ENCODE measurements at regions not wholly inside any gene's neighbourhood (a gene's known extent, or its start where the extent isn't known, plus 50 kb on each side); places are given as distances from the start of the nearest gene placed in this dataset.

DNA sequence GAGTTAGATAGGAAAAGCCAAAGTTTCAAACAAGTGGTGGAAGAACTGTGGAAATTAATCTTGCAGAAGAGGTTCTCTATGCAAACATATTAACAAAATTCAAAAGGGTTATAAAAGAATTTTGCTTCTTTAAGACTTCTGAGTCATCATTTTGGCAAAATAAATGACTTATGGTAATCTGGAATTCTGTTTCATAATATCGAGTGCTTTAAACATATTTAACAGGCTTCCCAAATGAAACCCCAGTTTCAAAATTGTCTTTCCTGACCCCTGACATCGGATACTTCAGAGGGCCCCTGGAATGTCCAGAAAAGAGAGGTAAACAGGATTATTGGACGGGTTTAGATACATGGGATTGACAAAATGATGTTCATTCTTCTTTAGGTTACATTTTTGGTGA lies 444.6 kb downstream of the HTR7 start:
- ATAC-seq (no peak), FAIRE-seq (no peak), DNase-seq (no peak)
- H3K4me1 ChIP-seq = no peaks in the 10 kb centered on the region
- H3K27ac ChIP-seq = no peak overlapping the region
- H3K27me3 ChIP-seq = no peaks in the 10 kb centered on the region
- intact Hi-C loops (cut with DNase I) = no loop called here
- no peak overlapping the region for H3K4me3 ChIP-seq
- H3K9me3 ChIP-seq = no peaks in the 10 kb centered on the region
- no peaks in the 10 kb centered on the region for H3K36me3 ChIP-seq
- TF ChIP-seq, protein P1, sequence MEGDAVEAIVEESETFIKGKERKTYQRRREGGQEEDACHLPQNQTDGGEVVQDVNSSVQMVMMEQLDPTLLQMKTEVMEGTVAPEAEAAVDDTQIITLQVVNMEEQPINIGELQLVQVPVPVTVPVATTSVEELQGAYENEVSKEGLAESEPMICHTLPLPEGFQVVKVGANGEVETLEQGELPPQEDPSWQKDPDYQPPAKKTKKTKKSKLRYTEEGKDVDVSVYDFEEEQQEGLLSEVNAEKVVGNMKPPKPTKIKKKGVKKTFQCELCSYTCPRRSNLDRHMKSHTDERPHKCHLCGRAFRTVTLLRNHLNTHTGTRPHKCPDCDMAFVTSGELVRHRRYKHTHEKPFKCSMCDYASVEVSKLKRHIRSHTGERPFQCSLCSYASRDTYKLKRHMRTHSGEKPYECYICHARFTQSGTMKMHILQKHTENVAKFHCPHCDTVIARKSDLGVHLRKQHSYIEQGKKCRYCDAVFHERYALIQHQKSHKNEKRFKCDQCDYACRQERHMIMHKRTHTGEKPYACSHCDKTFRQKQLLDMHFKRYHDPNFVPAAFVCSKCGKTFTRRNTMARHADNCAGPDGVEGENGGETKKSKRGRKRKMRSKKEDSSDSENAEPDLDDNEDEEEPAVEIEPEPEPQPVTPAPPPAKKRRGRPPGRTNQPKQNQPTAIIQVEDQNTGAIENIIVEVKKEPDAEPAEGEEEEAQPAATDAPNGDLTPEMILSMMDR (IDR thresholded peaks at IDR 0.05) = no peak
- 42 to 47% methylated on average over 3 of the region's 3 CpGs for WGBS, 2 donors

DNA sequence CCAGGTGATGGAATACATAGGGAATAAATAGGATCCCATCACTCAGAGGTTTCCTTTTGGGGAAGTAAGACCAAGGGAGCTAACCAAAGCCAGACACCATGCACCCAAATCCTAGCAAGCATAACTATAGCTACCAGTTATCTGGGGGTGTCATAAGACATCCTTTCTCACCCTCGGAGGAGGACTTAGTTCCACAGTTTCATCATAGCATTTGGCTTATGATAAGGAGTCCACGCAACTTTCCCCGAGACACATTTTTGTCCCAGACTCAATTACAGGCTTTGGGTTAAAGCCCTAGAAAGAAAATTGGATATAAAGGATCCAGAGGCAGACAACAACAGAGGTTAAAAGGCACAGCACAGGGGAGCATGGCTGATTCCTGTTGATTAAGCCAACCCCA lies 442.9 kb downstream of the HTR7 start:
- Histone ChIP-seq H3K4me3 (no peak overlapping the region), H3K27ac (no peak overlapping the region), H3K9me3 (no peaks in the 10 kb centered on the region), H3K4me1 (no peaks in the 10 kb centered on the region), H3K36me3 (no peaks in the 10 kb centered on the region), H3K27me3 (no peaks in the 10 kb centered on the region)
- FAIRE-seq = no peak
- intact Hi-C loops (cut with DNase I) = no loop called here
- WGBS, 2 donors = 75 to 82% methylated on average over 3 of the region's 3 CpGs
- ATAC-seq = no peak
- TF ChIP-seq, protein P1 (IDR thresholded peaks at IDR 0.05) = no peak
- DNase-seq = no peak

DNA sequence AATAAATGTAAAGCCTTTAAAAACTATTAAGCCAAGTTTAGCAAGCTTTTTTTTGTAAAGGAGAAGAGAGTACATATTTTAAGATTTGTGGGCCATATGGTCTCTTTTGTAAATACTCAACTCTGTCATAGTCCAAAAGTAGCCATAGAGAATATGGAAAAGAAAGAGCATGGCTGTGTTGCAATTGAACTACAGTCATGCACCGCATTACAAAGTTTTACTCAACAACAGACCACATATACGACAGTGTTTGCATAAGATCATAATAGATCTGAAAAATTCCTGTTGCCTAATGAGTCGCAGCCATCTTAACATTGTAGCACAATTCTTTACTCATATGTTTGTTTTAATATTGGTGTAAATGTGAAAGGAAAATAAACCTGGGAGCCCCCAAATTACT lies 440.8 kb downstream of the HTR7 start:
- H3K9me3 ChIP-seq = no peaks in the 10 kb centered on the region
- intact Hi-C loops (cut with DNase I) = no loop called here
- 36 to 39% methylated on average over 3 of the region's 3 CpGs for WGBS, 2 donors
- DNase-seq (no peak), FAIRE-seq (no peak), ATAC-seq (no peak)
- H3K27me3 ChIP-seq = no peaks in the 10 kb centered on the region
- no peak overlapping the region for H3K27ac ChIP-seq
- no peaks in the 10 kb centered on the region for H3K36me3 ChIP-seq
- no peaks in the 10 kb centered on the region for H3K4me1 ChIP-seq
- TF ChIP-seq, protein P1 (IDR thresholded peaks at IDR 0.05) = no peak
- H3K4me3 ChIP-seq = no peak overlapping the region

DNA sequence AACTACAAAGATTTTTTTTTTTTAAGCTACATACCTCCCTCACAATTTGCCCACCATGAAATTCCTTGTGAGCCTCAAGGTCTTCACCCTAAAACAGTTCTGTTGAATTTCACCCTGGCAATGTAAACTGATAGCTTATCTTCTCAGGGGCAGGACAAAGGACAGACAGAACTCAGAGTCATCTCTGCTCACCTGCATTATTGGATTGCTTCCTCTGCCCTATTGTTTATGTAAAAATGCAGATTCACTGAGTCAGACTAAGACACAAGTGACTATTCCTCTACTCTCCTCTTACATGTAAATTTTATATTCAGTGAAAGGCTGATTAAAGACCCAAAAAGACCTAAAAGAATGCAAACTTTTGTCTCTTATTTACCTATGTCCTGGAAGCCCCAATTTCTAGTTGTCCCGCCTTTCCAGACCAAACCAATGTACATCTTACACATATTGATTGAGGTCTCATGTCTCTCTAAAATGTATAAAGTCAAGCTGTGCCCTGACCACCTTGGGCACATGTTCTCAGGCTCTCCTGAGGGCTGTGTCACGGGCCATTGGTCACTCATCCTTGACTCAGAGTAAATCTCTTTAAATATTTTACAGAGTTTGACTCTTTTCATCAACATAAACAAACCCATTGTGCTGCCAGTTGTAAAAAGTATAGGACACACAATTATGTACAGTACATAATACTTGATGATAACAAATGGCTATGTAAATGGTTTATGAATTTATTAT lies 440.2 kb downstream of the HTR7 start:
- WGBS, 2 donors = 63 to 69% methylated on average over 2 of the region's 2 CpGs
- Histone ChIP-seq H3K4me1 (no peaks in the 10 kb centered on the region), H3K4me3 (no peak overlapping the region), H3K9me3 (no peaks in the 10 kb centered on the region), H3K36me3 (no peaks in the 10 kb centered on the region), H3K27ac (no peak overlapping the region), H3K27me3 (no peaks in the 10 kb centered on the region)
- FAIRE-seq (no peak), DNase-seq (no peak), ATAC-seq (no peak)
- intact Hi-C loops (cut with DNase I) = no loop called here
- TF ChIP-seq, protein P1 (IDR thresholded peaks at IDR 0.05) = no peak

DNA sequence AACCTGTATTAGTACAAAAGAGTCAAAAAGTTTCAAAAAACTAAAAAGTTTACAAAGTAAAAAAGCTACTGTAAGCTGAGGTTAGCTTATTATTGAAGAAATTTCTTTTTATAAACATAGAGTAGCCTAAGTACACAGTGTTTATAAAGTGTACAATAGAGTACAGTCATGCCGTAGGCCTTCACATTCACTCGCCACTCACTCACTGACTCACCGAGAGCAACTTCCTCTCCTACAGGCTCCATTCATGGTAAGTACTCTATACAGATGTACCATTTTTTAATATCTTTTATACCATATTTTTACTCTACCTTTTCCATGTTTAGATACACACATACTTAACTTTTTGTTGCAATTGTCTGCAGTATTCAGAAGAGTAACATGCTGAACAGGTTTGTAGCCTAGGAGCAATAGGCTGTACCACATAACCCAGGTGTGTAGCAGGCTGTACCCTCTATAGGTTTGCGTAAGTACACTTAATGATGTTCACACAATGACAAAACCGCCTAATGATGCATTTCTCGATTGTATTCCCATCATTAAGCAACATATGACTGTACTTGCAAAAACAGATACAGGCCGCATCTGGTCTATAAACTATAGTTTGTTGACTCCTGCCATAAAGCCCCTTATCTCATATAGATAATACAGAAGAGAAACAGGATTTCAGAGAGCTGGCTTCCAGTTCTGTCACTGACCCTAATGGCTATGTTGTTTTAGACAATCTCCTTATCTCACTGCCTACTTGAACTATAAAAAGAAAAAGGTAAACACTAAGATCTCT lies 438.8 kb downstream of the HTR7 start:
- FAIRE-seq (no peak), DNase-seq (no peak)
- H3K36me3 ChIP-seq = no peaks in the 10 kb centered on the region

More for the DNA sequence above, 438.8 kb downstream of the HTR7 start:
- no peaks in the 10 kb centered on the region for H3K9me3 ChIP-seq
- TF ChIP-seq, protein P1 (IDR thresholded peaks at IDR 0.05) = no peak
- intact Hi-C loops (cut with DNase I) = no loop called here
- no peak overlapping the region for H3K27ac ChIP-seq
- H3K27me3 ChIP-seq = no peaks in the 10 kb centered on the region
- WGBS, 2 donors = 62 to 68% methylated on average over 7 of the region's 7 CpGs
- no peak for ATAC-seq
- no peak overlapping the region for H3K4me3 ChIP-seq
- H3K4me1 ChIP-seq = no peaks in the 10 kb centered on the region
